Eye (tissue), 1 donor: ENCODE measurements at regions not wholly inside any gene's neighbourhood (a gene's known extent, or its start where the extent isn't known, plus 50 kb on each side); places are given as distances from the start of the nearest gene placed in this dataset.
A peak's percentile ranks its signal among the peaks of the same experiment; 100 is the strongest.

Source experiments
- DNase-seq: peaks from one replicate; pipeline ENCODE4 v3.0.0-alpha.2; 2015

DNA sequence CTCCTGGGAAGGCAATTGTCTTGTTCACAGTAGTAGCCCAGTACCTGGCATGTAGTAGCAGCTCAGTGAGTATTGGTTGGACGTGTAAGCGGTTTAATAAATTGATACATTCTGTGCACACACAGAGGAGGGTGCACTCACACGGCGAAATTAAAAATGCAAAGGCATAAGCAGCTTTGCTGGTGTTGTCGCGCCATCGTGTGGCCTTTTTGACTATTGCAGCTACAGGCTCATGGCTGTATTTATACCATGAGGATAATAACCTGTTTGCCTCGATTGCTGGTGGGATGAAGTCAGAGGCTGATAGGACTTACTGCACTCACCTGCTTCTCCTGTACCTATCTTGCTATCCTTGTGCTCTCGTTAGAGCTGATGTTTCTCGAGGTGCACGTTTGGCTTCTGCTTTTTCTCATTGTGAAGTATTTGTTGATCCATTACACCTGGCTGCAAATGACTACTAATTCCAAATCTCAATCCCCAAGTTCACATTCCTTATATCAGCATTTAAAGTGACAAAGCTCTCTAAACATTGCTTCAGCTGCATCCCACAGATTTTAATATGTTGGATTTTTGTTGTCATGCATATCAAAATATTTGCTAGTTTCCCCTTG lies 61.5 kb downstream of the TBXT start:
- DNase-seq = peak; percentile 93

GRCh38 chr6:166105341-166106075 lies 62.1 kb downstream of the TBXT start:
- DNase-seq = no peak

DNA sequence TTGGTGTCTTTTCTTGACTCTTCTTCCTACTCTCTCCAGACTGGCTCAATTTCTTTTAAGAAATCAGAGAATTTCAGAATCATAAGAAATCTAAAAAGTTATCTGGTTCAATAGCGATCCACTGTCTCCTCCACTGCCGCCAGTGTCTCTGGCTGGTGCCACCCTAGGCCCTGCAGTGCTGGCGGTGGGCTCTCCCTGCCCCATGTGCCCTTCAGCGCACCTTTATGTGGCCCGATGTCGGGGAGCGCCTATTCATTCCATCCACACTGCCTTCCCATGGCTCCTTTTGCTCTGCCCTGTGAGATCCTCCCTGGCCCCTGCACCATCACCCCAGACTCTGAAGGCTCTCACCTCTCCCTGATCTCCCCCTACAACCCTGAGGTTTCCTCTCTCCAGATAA lies 62.8 kb downstream of the TBXT start:
- no peak for DNase-seq

DNA sequence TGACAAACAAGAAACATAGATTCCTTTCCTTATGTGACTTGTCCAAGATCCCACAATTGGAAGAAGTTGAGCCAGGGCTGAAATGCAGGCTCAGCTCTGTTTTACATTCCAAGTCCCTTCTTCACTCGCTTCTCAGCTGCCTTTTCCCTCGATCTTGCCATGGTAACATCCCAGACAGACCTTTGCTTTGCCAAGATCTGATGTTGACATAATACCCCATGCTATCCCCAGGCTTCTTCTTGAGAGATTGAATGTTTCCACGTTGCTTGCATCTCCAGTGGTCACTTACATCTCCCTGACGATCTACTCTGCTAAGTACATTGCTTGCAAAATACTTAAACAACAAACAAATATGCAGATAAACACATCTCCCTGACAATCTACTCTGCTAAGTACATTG lies 63.5 kb downstream of the TBXT start:
- no peak for DNase-seq

GRCh38 chr6:166101819-166102419 lies 65.7 kb downstream of the TBXT start:
- DNase-seq = no peak

DNA sequence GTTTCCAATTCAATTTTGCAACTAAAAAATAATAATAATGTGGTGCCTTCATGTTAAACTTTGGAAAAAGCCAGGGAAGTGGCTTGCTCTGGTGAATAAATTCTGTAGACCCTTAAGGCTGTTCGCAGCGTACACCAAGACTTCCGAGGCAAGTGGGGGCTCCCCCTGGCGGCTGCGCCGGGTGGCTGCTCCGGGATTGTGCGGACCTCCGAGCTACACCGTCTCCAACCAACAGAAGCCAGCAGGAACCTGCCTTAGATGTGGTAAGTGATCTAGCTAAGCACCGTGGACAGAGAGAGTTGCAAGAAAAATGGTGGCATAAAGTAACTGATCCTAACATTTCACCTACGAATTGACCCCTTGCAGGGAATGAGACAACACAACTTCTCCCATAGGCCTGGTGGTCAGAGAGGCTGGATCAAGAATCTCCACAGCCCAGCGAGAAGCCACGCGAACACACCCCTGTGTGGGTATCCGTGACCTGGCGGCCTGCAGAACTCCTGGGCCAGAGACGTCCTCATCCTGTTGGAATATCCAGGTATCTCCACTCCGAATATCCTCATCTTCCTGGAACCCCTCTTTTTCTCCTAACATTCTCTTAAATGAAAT lies 69.6 kb downstream of the TBXT start:
- peak; percentile 88 for DNase-seq

- DNase-seq = no peak
These were observed 79.8 kb downstream of the TBXT start for GRCh38 chr6:166087852-166088251.

DNA sequence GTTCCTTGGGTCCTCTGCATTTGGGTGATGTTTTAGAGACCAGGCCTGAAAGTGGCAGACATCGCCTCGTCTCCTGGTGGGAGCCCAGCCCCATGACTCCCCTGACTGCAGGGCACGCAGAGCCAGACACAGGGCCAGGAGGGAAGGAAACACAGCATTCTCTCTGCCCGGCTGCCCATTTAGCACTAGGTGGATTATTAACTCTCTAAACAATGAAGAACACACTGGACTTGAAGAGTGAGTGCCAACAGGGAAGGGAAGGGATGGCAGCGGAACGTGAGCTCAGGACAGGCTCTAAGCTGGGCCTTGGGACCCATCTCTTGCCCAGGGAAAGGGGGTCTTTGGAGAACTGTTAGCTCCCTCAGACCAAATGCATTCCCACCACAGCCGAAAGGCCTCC lies 80.4 kb downstream of the TBXT start:
- no peak for DNase-seq

DNA sequence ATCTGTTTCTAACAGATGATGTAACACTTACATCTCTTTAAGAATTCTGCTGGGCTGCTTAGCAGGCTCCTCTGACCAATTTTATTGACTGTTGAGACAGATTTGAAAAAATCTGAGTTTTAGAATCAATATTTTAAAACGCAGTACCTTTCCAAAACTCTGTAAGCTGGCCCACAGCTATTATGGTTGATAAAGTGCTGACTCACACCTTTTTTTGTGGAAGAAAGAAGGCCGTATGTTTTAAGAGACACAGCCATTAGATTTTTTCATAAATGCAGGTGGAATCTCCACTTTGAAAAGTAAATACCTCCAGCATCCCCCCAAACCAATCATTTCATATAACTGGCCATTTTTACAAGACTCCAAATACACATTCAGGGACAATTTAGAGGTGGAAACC lies 82.2 kb downstream of the TBXT start:
- DNase-seq = no peak

- no peak for DNase-seq
These were observed 82.7 kb downstream of the TBXT start for GRCh38 chr6:166084951-166085350.

GRCh38 chr6:166079841-166080240 lies 87.8 kb downstream of the TBXT start:
- DNase-seq = no peak

- peak; percentile 48 for DNase-seq
These were observed 89.4 kb downstream of the TBXT start for GRCh38 chr6:166078294-166078693.

GRCh38 chr6:166076625-166077024 lies 91.0 kb downstream of the TBXT start:
- no peak for DNase-seq

DNA sequence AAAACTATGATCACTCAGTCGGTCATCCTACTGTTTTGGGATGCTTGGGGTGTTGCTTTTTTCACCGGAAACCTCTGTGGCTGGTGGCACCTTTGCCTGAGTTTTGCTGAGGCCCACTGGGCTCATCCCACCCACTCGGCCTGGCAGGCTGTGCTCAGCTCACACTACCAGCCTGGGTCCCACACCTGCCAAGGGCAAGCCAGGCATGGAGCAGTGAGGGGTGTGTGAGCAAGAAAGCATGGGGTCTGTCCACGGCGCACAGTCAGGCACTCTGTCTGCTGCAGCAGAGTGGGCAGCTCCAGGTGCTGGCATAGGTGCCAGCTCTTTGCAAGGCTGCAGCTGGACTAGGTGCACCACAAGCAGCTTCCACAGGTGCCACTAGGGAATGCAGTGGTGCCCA lies 91.7 kb downstream of the TBXT start:
- no peak for DNase-seq

DNA sequence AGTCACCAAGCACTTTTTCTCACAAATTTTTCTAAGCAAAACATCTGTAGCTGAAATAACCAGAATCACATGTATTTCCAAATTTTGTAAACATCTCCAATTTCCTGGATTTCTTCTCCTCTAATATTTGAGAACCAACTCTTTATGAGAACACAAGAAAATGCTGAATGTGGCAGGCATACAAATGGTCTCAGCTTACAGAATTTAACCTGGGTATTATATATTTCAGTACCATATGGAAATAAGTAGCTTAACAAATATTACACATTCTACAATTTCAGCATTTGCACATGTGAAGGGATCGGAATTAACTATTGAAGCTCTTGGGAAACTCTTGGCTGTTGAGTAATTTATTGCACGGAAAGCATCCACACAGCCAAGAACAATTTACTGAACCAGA lies 92.5 kb downstream of the TBXT start:
- DNase-seq = peak; percentile 23

DNA sequence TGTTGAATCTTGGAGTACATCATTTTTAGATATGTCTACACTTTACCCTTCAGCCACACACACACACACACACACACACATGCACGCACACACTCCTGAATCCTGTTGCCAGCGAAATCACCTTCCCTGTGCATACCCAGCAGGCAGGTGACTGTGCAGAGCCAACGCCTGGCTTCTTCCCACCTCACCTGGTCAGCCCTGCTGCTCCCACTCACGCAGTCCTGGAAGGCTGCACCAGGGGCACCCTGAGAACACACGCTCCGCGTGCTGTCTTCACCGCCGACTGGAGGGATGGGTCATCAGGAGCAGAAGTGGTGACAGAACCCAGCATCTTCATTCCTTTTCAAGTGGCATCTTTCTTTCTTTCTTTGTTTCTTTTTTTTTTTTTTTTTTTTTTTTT lies 94.6 kb downstream of the TBXT start:
- DNase-seq = no peak

DNA sequence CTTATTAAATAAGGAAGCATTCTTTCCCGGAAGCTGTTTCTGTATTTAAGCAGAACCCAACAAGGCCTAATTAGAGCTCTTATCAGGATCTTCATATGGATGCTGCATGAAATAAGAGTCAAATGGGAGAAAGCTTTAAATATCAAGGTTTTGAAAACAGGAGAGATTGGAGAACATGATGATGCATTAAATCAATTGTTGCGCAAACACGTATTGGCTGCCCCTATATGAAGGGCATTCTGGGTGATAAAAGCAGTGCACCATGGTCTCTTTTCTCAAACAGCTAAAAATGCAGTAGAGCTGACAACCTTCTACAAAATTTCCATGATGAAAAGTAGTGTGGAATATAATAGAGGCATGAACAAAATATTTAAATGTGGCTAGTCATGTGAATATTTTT lies 98.9 kb downstream of the TBXT start:
- no peak for DNase-seq

DNA sequence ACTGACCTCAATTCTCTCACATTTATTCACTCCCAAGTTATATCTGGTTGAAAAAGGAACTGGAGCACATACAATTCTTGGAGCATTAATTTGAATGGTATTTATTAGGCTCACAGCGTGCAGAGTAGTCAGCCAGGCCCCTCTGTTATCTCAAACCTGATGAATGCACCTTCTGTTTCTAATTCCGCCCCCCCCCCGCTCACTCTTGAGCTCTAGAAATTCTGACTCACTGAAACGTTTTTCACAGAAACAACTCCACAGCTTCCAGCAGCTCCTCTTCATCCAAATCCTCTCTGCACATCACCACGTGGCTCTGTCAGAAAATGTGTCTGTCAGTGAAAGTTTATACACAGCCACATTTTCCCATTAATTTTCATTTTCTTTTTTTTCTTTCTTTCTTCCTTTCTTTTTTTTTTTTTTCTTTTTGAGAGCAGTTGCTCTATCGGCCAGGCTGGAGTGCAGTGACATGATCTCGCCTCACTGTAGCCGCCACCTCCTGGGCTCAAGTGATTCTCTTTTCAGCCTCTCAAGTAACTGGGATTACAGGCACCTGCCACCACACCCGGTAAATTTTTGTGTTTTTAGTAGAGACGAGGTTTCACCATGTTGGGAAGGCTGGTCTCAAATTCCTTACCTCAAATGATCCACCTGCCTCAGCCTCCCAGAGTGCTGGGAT lies 109.4 kb downstream of the TBXT start:
- peak; percentile 43 for DNase-seq

- DNase-seq = no peak
These were observed 110.2 kb downstream of the TBXT start for GRCh38 chr6:166057431-166057830.

DNA sequence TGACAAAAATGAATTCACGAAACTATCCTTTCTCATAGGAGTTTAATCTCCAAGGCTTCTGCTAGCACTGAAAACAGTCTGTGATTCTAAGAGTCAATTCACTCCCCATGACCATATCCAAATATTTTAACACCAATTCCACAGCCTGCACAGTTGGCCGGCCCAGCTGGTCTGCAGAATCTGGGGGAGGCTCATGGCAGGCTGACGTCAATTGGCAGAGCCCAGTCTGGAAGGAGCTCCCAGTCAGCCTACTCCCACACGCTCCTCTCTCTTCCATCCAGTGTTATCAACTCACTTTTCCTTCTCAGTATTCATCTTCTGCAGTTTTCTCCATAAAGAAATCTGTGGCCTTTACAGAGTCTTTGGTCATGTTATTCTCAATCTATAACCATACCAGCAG lies 111.0 kb downstream of the TBXT start:
- DNase-seq = no peak

DNA sequence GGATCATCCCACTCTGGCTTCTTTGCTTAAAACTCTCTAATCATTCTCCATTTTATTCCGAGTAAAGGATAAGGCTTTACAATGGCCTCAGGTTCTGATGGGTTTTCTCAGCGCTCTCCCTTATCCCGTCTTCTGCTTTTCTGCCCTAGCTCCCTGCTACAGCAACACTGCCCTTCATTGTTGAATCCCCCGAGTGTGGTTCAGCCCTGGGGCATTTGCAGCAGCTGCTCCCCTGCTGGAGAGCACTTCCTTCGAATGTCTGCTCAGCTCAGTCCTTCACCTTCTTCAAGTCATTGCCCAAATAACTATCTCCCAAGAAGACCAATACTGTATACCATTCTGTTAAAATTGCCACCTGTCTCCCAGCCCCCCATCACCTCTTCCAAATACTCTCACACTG lies 111.8 kb downstream of the TBXT start:
- DNase-seq = no peak

DNA sequence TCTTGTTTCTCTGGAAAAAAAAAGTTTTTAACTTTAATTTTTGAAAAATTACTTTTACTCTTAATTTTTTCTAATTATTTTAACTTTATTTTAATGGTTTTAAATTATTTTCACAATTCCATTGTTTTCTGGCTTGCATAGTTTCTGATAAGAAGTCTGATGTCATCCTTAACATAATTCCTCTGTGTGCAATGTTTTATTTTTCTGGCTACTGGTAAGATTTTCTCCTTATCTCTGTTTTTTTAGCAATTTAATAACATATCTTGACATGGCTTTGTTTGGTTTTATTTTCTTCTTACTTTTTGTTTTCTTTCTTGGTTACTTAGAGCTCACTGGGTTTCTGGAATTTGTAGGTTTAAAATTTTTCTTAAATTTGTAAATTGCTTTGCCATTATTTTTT lies 114.8 kb downstream of the TBXT start:
- DNase-seq = no peak

- no peak for DNase-seq
These were observed 117.1 kb downstream of the TBXT start for GRCh38 chr6:166050559-166050958.

DNA sequence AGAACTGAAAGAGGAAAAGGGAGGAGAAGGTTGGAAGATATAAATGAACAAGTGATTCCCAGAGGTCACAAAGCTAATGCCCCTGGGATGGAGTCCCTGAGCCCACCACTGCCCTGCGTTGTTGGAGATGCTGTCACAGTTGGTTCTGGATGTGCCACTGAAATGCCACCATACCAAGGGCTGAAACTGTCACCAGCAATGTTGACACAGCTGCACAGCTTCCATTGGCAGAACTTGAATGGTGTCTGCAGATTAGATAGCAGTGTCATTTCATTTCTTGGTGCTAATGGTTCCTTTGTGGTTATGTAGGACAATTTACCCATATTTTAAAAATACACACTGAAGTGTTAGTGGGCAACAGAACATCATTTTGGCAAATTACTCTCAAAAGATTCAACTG lies 120.7 kb downstream of the TBXT start:
- no peak for DNase-seq
